MM.1S (cell line): ENCODE measurements at regions not wholly inside any gene's neighbourhood (a gene's known extent, or its start where the extent isn't known, plus 50 kb on each side); places are given as distances from the start of the nearest gene placed in this dataset.

Source experiments
- CTCF ChIP-seq: fragments of 300-600 bp; sonication (generic); IDR thresholded peaks from 2 replicates; pipeline ENCODE4 v1.5.1; 2016; ENCODE audit warnings: antibody characterized with exemption, low read length, mixed read lengths
- EZH2 ChIP-seq: fragments of 300-600 bp; sonication (generic); optimal IDR thresholded peaks from 2 replicates; pipeline ENCODE3; 2017; ENCODE audit warnings: low read depth, mild to moderate bottlenecking, antibody characterized with exemption, low read length, mixed read lengths

- TF ChIP-seq EZH2 (no peak), CTCF (no peak)
Observed at GRCh38 chr12:124668602-124669001, 101.2 kb upstream of the NCOR2 start.
